GM12873 (cell line): ENCODE measurements at regions not wholly inside any gene's neighbourhood (a gene's known extent, or its start where the extent isn't known, plus 50 kb on each side); places are given as distances from the start of the nearest gene placed in this dataset.

ENCODE experiments used
- CTCF ChIP-seq: IDR thresholded peaks from 2 replicates; pipeline ENCODE4 v1.5.1; 2012; ENCODE audit warnings: low read depth, mild to moderate bottlenecking, moderate library complexity, low read length, control low read depth; ENCODE audit not compliant: insufficient read depth; ENCODE audit errors: missing control alignments

- TF ChIP-seq CTCF = no peak
Measured at GRCh38 chr11:28910926-28911325, 802.7 kb downstream of the METTL15 start.

- TF ChIP-seq CTCF = no peak
Measured at GRCh38 chr11:28903716-28904115, 795.5 kb downstream of the METTL15 start.

GRCh38 chr11:28900427-28900826 is 792.2 kb downstream of the METTL15 start:
- TF ChIP-seq CTCF = no peak

- TF ChIP-seq CTCF = no peak
Measured at GRCh38 chr11:28899706-28900105, 791.5 kb downstream of the METTL15 start.

- no peak for TF ChIP-seq CTCF
Measured at GRCh38 chr11:28887681-28888080, 779.5 kb downstream of the METTL15 start.

GRCh38 chr11:28879869-28880268 is 771.7 kb downstream of the METTL15 start:
- no peak for TF ChIP-seq CTCF

- no peak for TF ChIP-seq CTCF
Measured at GRCh38 chr11:28878025-28878424, 769.8 kb downstream of the METTL15 start.
